Osteocyte (in vitro differentiated cells): ENCODE measurements at regions not wholly inside any gene's neighbourhood (a gene's known extent, or its start where the extent isn't known, plus 50 kb on each side); places are given as distances from the start of the nearest gene placed in this dataset.

Experiments
- DNase-seq: peaks from one replicate; pipeline ENCODE4 v3.0.0; 2021; ENCODE audit warnings: mixed read lengths; ENCODE audit not compliant: unreplicated experiment; ENCODE audit errors: extremely low spot score
- H3K27ac Mint-ChIP-seq: one replicate; pipeline ENCODE4 v1.8.0; 2021; ENCODE audit warnings: mild to moderate bottlenecking, mixed read lengths; ENCODE audit not compliant: unreplicated experiment
- H3K27me3 Mint-ChIP-seq: one replicate; pipeline ENCODE4 v1.8.0; 2021; ENCODE audit warnings: mixed read lengths; ENCODE audit not compliant: unreplicated experiment
- H3K36me3 Mint-ChIP-seq: one replicate; pipeline ENCODE4 v1.8.0; 2021; ENCODE audit warnings: mixed read lengths; ENCODE audit not compliant: unreplicated experiment
- H3K4me1 Mint-ChIP-seq: one replicate; pipeline ENCODE4 v1.8.0; 2021; ENCODE audit warnings: mixed read lengths; ENCODE audit not compliant: unreplicated experiment
- H3K4me3 Mint-ChIP-seq: one replicate; pipeline ENCODE4 v1.8.0; 2021; ENCODE audit warnings: mild to moderate bottlenecking, moderate library complexity, mixed read lengths; ENCODE audit not compliant: unreplicated experiment
- H3K9me3 Mint-ChIP-seq: one replicate; pipeline ENCODE4 v1.8.0; 2021; ENCODE audit warnings: mixed read lengths; ENCODE audit not compliant: unreplicated experiment
- CTCF ChIP-seq: fragments of 200-600 bp; sonication (generic); IDR thresholded peaks from 2 replicates; pipeline ENCODE4 v1.5.0; 2021; ENCODE audit warnings: antibody characterized with exemption, mild to moderate bottlenecking, moderate library complexity

- Mint-ChIP-seq H3K27ac (no peak overlapping the region), H3K4me1 (peaks cover 10% of the 10 kb centered on the region), H3K9me3 (no peaks in the 10 kb centered on the region), H3K36me3 (no peaks in the 10 kb centered on the region), H3K4me3 (no peak overlapping the region), H3K27me3 (peaks cover 3% of the 10 kb centered on the region)
- no peak for DNase-seq
- no peak for TF ChIP-seq CTCF
Observed at GRCh38 chr22:49100773-49101172, 726.9 kb downstream of the BRD1 start.

- peaks cover 10% of the 10 kb centered on the region for H3K4me1 Mint-ChIP-seq
- no peaks in the 10 kb centered on the region for H3K9me3 Mint-ChIP-seq
- peaks cover 3% of the 10 kb centered on the region for H3K27me3 Mint-ChIP-seq
- no peak for DNase-seq
- TF ChIP-seq CTCF = no peak
- H3K27ac Mint-ChIP-seq = no peak overlapping the region
- H3K36me3 Mint-ChIP-seq = no peaks in the 10 kb centered on the region
- no peak overlapping the region for H3K4me3 Mint-ChIP-seq
Observed at GRCh38 chr22:49100316-49100715, 727.4 kb downstream of the BRD1 start.

- Mint-ChIP-seq H3K36me3 (no peaks in the 10 kb centered on the region), H3K4me1 (peaks cover 10% of the 10 kb centered on the region), H3K27me3 (peaks cover 3% of the 10 kb centered on the region), H3K9me3 (no peaks in the 10 kb centered on the region), H3K27ac (no peak overlapping the region), H3K4me3 (no peak overlapping the region)
- DNase-seq = peak; percentile 84
- no peak for TF ChIP-seq CTCF
Observed at GRCh38 chr22:49099496-49100124, 728.1 kb downstream of the BRD1 start.

GRCh38 chr22:49099089-49099488 is 728.6 kb downstream of the BRD1 start:
- no peak for TF ChIP-seq CTCF
- H3K27ac Mint-ChIP-seq = no peak overlapping the region
- no peak for DNase-seq
- H3K4me3 Mint-ChIP-seq = no peak overlapping the region
- H3K27me3 Mint-ChIP-seq = no peaks in the 10 kb centered on the region
- no peaks in the 10 kb centered on the region for H3K36me3 Mint-ChIP-seq
- peaks cover 10% of the 10 kb centered on the region for H3K4me1 Mint-ChIP-seq
- H3K9me3 Mint-ChIP-seq = no peaks in the 10 kb centered on the region

GRCh38 chr22:49097966-49098365 is 729.7 kb downstream of the BRD1 start:
- no peak for DNase-seq
- H3K27me3 Mint-ChIP-seq = no peaks in the 10 kb centered on the region
- TF ChIP-seq CTCF = no peak
- H3K36me3 Mint-ChIP-seq = no peaks in the 10 kb centered on the region
- H3K4me1 Mint-ChIP-seq = peaks cover 10% of the 10 kb centered on the region
- H3K4me3 Mint-ChIP-seq = no peak overlapping the region
- H3K27ac Mint-ChIP-seq = no peak overlapping the region
- no peaks in the 10 kb centered on the region for H3K9me3 Mint-ChIP-seq
